SU-DHL-6 (cell line): ENCODE measurements at regions not wholly inside any gene's neighbourhood (a gene's known extent, or its start where the extent isn't known, plus 50 kb on each side); places are given as distances from the start of the nearest gene placed in this dataset.

ENCODE experiments used
- H2AFZ ChIP-seq: fragments of 200-600 bp; sonication (generic); 2 replicates; pipeline ENCODE4 v1.6.1; 2014; ENCODE audit warnings: low read depth, mild to moderate bottlenecking, moderate library complexity, mixed read lengths, antibody characterized with exemption, low read length; ENCODE audit not compliant: severe bottlenecking
- H3F3A ChIP-seq: fragments of 200-600 bp; shearing (Covaris generic); 2 replicates; pipeline ENCODE4 v1.6.0; 2016; ENCODE audit warnings: antibody characterized with exemption, mild to moderate bottlenecking; ENCODE audit not compliant: insufficient read depth
- H3K27ac ChIP-seq: fragments of 200-600 bp; sonication (generic); 2 replicates; pipeline ENCODE4 v1.5.1; 2016; ENCODE audit warnings: low read depth, mild to moderate bottlenecking, low read length, moderate library complexity, mixed read lengths
- H3K27me3 ChIP-seq: fragments of 200-600 bp; sonication (generic), shearing (Covaris generic); 2 replicates; pipeline ENCODE4 v1.6.0; 2014; ENCODE audit warnings: mild to moderate bottlenecking, low read length
- H3K36me3 ChIP-seq: fragments of 200-600 bp; sonication (generic); 2 replicates; pipeline ENCODE4 v1.6.1; 2014; ENCODE audit warnings: mild to moderate bottlenecking, low read length, mixed read lengths
- H3K4me2 ChIP-seq: fragments of 300-600, 200-600 bp; shearing (Covaris generic), sonication (generic); 2 replicates; pipeline ENCODE4 v1.6.0; 2014; ENCODE audit warnings: low read length, low read depth, mild to moderate bottlenecking; ENCODE audit not compliant: poor library complexity, severe bottlenecking
- H3K4me3 ChIP-seq: fragments of 200-600 bp; sonication (generic); 2 replicates; pipeline ENCODE4 v1.5.1; 2014; ENCODE audit warnings: antibody characterized with exemption, low read length, mild to moderate bottlenecking, mixed read lengths; ENCODE audit not compliant: insufficient read depth, poor library complexity, severe bottlenecking
- H3K79me2 ChIP-seq: fragments of 200-600 bp; sonication (generic); 2 replicates; pipeline ENCODE4 v1.6.1; 2014; ENCODE audit warnings: mild to moderate bottlenecking, low read length, moderate library complexity; ENCODE audit not compliant: insufficient read depth
- H3K9ac ChIP-seq: fragments of 200-600 bp; sonication (generic); 2 replicates; pipeline ENCODE4 v1.7.0; 2014; ENCODE audit warnings: mild to moderate bottlenecking, low read length
- H3K9me2 ChIP-seq: fragments of 200-600 bp; sonication (generic); replicated peaks from 2 replicates; pipeline ENCODE4 v1.6.1; 2014; ENCODE audit warnings: low read length; ENCODE audit not compliant: insufficient read depth
- H3K9me3 ChIP-seq: fragments of 200-600 bp; sonication (generic); 2 replicates; pipeline ENCODE4 v1.6.1; 2014; ENCODE audit warnings: low read length, mixed read lengths; ENCODE audit not compliant: insufficient read depth
- H4K20me1 ChIP-seq: fragments of 200-600 bp; sonication (generic); 2 replicates; pipeline ENCODE4 v1.6.1; 2014; ENCODE audit warnings: low read depth, mild to moderate bottlenecking, antibody characterized with exemption, low read length, moderate library complexity, mixed read lengths
- CTCF ChIP-seq: fragments of 200-600 bp; sonication (generic); IDR thresholded peaks from one replicate; pipeline ENCODE4 v1.5.1; 2017; ENCODE audit warnings: antibody characterized with exemption, mild to moderate bottlenecking, low read length, moderate library complexity; ENCODE audit not compliant: insufficient read depth, poor library complexity, severe bottlenecking
- EZH2phosphoT487 ChIP-seq: fragments of 200-600 bp; sonication (generic), shearing (Covaris generic); conservative IDR thresholded peaks from 2 replicates; pipeline ENCODE4 v1.6.1; 2018; ENCODE audit warnings: mild to moderate bottlenecking, antibody characterized with exemption, low read length, moderate library complexity, mixed read lengths

GRCh38 chr17:73874008-73874720 is 229.9 kb upstream of the SDK2 start:
- TF ChIP-seq CTCF (no peak), EZH2phosphoT487 (no peak)
- no peaks in the 10 kb centered on the region for H4K20me1 ChIP-seq
- H3F3A ChIP-seq, result no peaks in the 10 kb centered on the region
- H3K9me2 ChIP-seq, result no peaks in the 10 kb centered on the region
- no peaks in the 10 kb centered on the region for H3K36me3 ChIP-seq
- H2AFZ ChIP-seq, result no peak overlapping the region
- no peaks in the 10 kb centered on the region for H3K79me2 ChIP-seq
- H3K9me3 ChIP-seq, result no peaks in the 10 kb centered on the region
- no peaks in the 10 kb centered on the region for H3K27me3 ChIP-seq
- H3K27ac ChIP-seq, result no peak overlapping the region
- H3K9ac ChIP-seq, result no peak overlapping the region
- no peak overlapping the region for H3K4me3 ChIP-seq
- H3K4me2 ChIP-seq, result no peak overlapping the region

- Histone ChIP-seq H3K27me3 (no peaks in the 10 kb centered on the region), H2AFZ (no peak overlapping the region), H3K27ac (no peak overlapping the region), H3F3A (no peaks in the 10 kb centered on the region), H3K9ac (no peak overlapping the region), H3K4me2 (no peak overlapping the region), H4K20me1 (no peaks in the 10 kb centered on the region), H3K36me3 (no peaks in the 10 kb centered on the region), H3K79me2 (no peaks in the 10 kb centered on the region), H3K9me2 (no peaks in the 10 kb centered on the region), H3K4me3 (no peak overlapping the region), H3K9me3 (no peaks in the 10 kb centered on the region)
- TF ChIP-seq CTCF, result no peak
- TF ChIP-seq EZH2phosphoT487, result no peak
Measured at GRCh38 chr17:73875346-73875745, 231.1 kb upstream of the SDK2 start.

- no peak overlapping the region for H3K4me3 ChIP-seq
- H3F3A ChIP-seq, result no peaks in the 10 kb centered on the region
- TF ChIP-seq CTCF (no peak), EZH2phosphoT487 (no peak)
- no peak overlapping the region for H3K9ac ChIP-seq
- H3K79me2 ChIP-seq, result no peaks in the 10 kb centered on the region
- no peaks in the 10 kb centered on the region for H3K9me3 ChIP-seq
- no peaks in the 10 kb centered on the region for H3K27me3 ChIP-seq
- no peak overlapping the region for H2AFZ ChIP-seq
- H3K9me2 ChIP-seq, result no peaks in the 10 kb centered on the region
- no peak overlapping the region for H3K4me2 ChIP-seq
- H3K27ac ChIP-seq, result no peak overlapping the region
- H3K36me3 ChIP-seq, result no peaks in the 10 kb centered on the region
- no peaks in the 10 kb centered on the region for H4K20me1 ChIP-seq
Measured at GRCh38 chr17:73877962-73878361, 233.7 kb upstream of the SDK2 start.
